Stimulated activated CD4-positive, alpha-beta T cell treated with anti-CD3 and anti-CD28 coated beads, Interleukin-4, amount 100 ng/mL, for 1 hour (primary cell): ENCODE measurements at regions not wholly inside any gene's neighbourhood (a gene's known extent, or its start where the extent isn't known, plus 50 kb on each side); places are given as distances from the start of the nearest gene placed in this dataset.

Experiments
- DNase-seq: peaks from one replicate; pipeline ENCODE4 v3.0.0-alpha.2; 2020

GRCh38 chrX:9148615-9149399, 114.9 kb upstream of the FAM9B start:
- no peak for DNase-seq

- DNase-seq: no peak
These were observed 115.7 kb upstream of the FAM9B start for GRCh38 chrX:9149501-9150245.

- DNase-seq: no peak
These were observed 117.9 kb upstream of the FAM9B start for GRCh38 chrX:9151772-9152307.

GRCh38 chrX:9153300-9153699, 119.4 kb upstream of the FAM9B start:
- DNase-seq: no peak

- no peak for DNase-seq
These were observed 124.7 kb upstream of the FAM9B start for GRCh38 chrX:9158611-9159010.

- no peak for DNase-seq
These were observed 126.9 kb upstream of the FAM9B start for GRCh38 chrX:9160698-9161329.

GRCh38 chrX:9162698-9163097, 128.8 kb upstream of the FAM9B start:
- DNase-seq: no peak

GRCh38 chrX:9163214-9163709, 129.3 kb upstream of the FAM9B start:
- no peak for DNase-seq

GRCh38 chrX:9164086-9164485, 130.2 kb upstream of the FAM9B start:
- DNase-seq: no peak

GRCh38 chrX:9164533-9165426, 130.9 kb upstream of the FAM9B start:
- DNase-seq: no peak

GRCh38 chrX:9166584-9166944, 132.6 kb upstream of the FAM9B start:
- DNase-seq: no peak

- DNase-seq: no peak
These were observed 138.0 kb upstream of the FAM9B start for GRCh38 chrX:9171841-9172463.

GRCh38 chrX:9172464-9172850, 138.5 kb upstream of the FAM9B start:
- no peak for DNase-seq

GRCh38 chrX:9180623-9181022, 146.7 kb upstream of the FAM9B start:
- DNase-seq: no peak

GRCh38 chrX:9182041-9182440, 148.1 kb upstream of the FAM9B start:
- DNase-seq: no peak

GRCh38 chrX:9183481-9183880, 149.6 kb upstream of the FAM9B start:
- DNase-seq: no peak

GRCh38 chrX:9184211-9184610, 150.3 kb upstream of the FAM9B start:
- DNase-seq: no peak

GRCh38 chrX:9188117-9188516, 154.2 kb upstream of the FAM9B start:
- DNase-seq: no peak

GRCh38 chrX:9189286-9189685, 155.4 kb upstream of the FAM9B start:
- no peak for DNase-seq

GRCh38 chrX:9191392-9191791, 157.5 kb upstream of the FAM9B start:
- no peak for DNase-seq

GRCh38 chrX:9195199-9195880, 161.4 kb upstream of the FAM9B start:
- DNase-seq: no peak
